Fibroblast of villous mesenchyme (primary cell): ENCODE measurements at regions not wholly inside any gene's neighbourhood (a gene's known extent, or its start where the extent isn't known, plus 50 kb on each side); places are given as distances from the start of the nearest gene placed in this dataset.

ENCODE experiments used
- DNase-seq: peaks from one replicate; pipeline ENCODE4 v3.0.0-alpha.2; 2010; ENCODE audit warnings: low read depth
- H3K4me3 ChIP-seq: 2 replicates; pipeline ENCODE4 v1.5.1; 2011; ENCODE audit warnings: low read depth, mild to moderate bottlenecking, low read length
- TF ChIP-seq, protein P1 (sequence below): IDR thresholded peaks from 2 replicates; pipeline ENCODE4 v1.5.1; 2012; ENCODE audit warnings: low read depth, mild to moderate bottlenecking, low read length; ENCODE audit not compliant: insufficient read depth

- no peak overlapping the region for H3K4me3 ChIP-seq
- TF ChIP-seq, protein P1, sequence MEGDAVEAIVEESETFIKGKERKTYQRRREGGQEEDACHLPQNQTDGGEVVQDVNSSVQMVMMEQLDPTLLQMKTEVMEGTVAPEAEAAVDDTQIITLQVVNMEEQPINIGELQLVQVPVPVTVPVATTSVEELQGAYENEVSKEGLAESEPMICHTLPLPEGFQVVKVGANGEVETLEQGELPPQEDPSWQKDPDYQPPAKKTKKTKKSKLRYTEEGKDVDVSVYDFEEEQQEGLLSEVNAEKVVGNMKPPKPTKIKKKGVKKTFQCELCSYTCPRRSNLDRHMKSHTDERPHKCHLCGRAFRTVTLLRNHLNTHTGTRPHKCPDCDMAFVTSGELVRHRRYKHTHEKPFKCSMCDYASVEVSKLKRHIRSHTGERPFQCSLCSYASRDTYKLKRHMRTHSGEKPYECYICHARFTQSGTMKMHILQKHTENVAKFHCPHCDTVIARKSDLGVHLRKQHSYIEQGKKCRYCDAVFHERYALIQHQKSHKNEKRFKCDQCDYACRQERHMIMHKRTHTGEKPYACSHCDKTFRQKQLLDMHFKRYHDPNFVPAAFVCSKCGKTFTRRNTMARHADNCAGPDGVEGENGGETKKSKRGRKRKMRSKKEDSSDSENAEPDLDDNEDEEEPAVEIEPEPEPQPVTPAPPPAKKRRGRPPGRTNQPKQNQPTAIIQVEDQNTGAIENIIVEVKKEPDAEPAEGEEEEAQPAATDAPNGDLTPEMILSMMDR = no peak
- no peak for DNase-seq
Measured at GRCh38 chr2:120817956-120818325, 82.3 kb downstream of the GLI2 start.

GRCh38 chr2:120818441-120818920, 82.8 kb downstream of the GLI2 start:
- DNase-seq = peak; percentile 90
- H3K4me3 ChIP-seq = no peak overlapping the region
- TF ChIP-seq, protein P1 = no peak

DNA sequence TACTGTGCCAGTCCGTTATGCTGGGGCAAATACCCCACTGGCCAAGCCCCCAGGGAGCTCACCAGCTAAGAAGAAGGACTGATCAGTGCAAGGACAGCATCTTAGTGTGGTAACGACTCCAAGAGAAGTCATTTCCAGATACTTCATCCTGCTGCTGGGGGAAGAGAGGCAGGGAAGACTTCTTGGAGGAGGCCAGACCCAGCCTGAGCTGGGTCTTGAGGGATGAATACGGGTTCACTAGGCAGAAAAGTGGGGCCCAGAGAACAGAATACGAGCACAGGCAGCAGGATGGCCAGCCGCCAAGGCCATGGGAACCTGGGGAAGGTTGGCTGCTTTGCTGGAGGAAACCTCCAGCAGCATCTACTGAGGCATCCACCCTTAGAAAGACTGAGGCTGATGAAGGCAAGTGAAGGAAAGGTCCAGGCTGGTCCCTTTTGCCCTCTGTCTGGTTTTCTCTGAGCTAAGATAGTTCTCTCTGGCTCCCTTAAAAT, 84.1 kb downstream of the GLI2 start:
- TF ChIP-seq, protein P1 = no peak
- H3K4me3 ChIP-seq = peak overlapping the region; percentile 39
- DNase-seq = peak; percentile 8

DNA sequence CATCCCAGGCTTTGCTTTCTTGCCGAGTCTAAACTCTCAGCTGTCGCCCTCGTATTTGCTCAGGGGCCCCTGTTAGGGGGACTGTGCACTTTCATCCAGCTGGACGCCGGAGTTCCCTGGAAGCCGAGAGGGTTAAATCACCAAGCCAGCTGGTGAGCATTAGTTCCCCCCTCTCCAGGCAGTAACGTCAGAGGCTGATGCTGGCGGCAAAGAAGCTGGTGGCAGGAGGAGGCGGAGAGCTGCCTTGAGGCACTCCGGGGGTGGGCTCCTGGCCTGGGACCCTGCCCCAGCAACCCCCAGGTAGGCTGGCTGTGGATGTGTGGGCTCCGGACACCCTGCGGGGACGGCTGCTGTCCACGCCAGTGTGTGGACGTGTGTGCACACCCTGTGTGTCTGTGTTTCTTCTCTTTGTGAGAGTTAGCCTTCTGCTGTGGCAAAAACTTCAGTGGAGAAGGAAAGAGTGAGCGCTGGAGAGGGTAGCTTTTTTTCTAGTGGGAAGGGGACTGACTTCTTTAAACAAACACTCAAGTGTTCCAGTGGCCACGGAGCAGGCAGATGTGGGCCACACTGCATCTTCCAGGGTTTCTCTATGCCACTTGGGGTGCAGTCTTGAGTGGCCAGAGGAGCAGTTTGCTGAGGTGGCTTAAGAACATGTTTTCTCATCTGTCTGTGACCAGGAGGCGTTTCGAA, 84.7 kb downstream of the GLI2 start:
- DNase-seq = peak; percentile 86
- peak overlapping the region; percentile 39 for H3K4me3 ChIP-seq
- TF ChIP-seq, protein P1 = no peak

DNA sequence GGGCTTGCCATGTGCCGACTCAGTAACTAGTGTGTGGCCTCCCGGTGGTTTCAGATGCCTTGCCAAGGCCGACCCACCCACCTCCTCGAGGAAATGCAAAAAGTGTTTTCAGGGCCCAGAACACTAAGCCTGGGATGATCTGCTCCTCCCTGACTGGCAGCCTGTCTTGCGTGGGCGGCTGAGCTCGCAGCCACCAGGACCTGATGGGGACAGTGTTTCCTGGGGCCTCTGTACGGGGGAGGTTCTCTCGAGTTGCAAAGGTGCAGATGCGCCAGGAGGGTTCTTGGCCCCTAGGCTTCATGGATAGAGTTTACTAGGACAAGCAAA, 85.2 kb downstream of the GLI2 start:
- TF ChIP-seq, protein P1 = no peak
- peak overlapping the region; percentile 39 for H3K4me3 ChIP-seq
- peak; percentile 61 for DNase-seq

GRCh38 chr2:120821446-120822160, 85.9 kb downstream of the GLI2 start:
- DNase-seq = no peak
- H3K4me3 ChIP-seq = no peak overlapping the region
- TF ChIP-seq, protein P1 = no peak

GRCh38 chr2:120822933-120823332, 87.3 kb downstream of the GLI2 start:
- TF ChIP-seq, protein P1 = no peak
- DNase-seq = no peak

More at GRCh38 chr2:120822933-120823332, 87.3 kb downstream of the GLI2 start:
- no peak overlapping the region for H3K4me3 ChIP-seq
